NB4 (cell line): ENCODE measurements at regions not wholly inside any gene's neighbourhood (a gene's known extent, or its start where the extent isn't known, plus 50 kb on each side); places are given as distances from the start of the nearest gene placed in this dataset.

Experiments used
- DNase-seq: peaks from one replicate; pipeline ENCODE4 v3.0.0; 2010; ENCODE audit warnings: low read depth
- H3K4me3 ChIP-seq: one replicate; pipeline ENCODE4 v1.5.1; 2011; ENCODE audit warnings: mild to moderate bottlenecking, low read depth, low read length, moderate library complexity
- MYC ChIP-seq: IDR thresholded peaks from 2 replicates; pipeline ENCODE4 v1.6.1; 2011; ENCODE audit warnings: low read depth, low read length
- POLR2A ChIP-seq: IDR thresholded peaks from 2 replicates; pipeline ENCODE4 v1.6.1; 2011; ENCODE audit warnings: mild to moderate bottlenecking; ENCODE audit not compliant: insufficient read length; ENCODE audit errors: extremely low read depth
- TF ChIP-seq, protein P1 (sequence below): IDR thresholded peaks from 2 replicates; pipeline ENCODE4 v1.6.1; 2011; ENCODE audit warnings: low read depth, low read length
- TF ChIP-seq, protein P2 (sequence below): IDR thresholded peaks from one replicate; pipeline ENCODE4 v1.5.1; 2012; ENCODE audit warnings: low read depth, low read length

DNA sequence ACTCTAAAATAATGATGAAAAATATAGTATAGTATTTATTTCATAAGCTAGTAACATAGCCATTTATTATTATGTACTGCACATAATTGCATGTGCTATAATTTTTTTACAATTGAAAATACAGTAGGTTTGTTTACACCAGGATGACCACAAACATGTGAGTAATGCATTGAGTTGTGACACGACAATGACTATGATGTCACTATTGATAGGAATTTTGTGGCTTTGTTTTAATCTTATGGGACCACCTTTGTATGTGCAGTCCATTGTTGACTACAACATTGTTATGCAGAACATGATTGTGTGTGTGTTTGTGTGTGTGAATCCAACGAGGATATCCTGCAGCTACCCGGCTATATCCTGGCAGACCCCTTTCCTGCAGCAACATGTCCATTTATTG, 372.2 kb upstream of the MCTP2 start:
- no peak for TF ChIP-seq POLR2A
- TF ChIP-seq MYC = no peak
- TF ChIP-seq, protein P1, sequence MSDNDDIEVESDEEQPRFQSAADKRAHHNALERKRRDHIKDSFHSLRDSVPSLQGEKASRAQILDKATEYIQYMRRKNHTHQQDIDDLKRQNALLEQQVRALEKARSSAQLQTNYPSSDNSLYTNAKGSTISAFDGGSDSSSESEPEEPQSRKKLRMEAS = no peak
- TF ChIP-seq, protein P2, sequence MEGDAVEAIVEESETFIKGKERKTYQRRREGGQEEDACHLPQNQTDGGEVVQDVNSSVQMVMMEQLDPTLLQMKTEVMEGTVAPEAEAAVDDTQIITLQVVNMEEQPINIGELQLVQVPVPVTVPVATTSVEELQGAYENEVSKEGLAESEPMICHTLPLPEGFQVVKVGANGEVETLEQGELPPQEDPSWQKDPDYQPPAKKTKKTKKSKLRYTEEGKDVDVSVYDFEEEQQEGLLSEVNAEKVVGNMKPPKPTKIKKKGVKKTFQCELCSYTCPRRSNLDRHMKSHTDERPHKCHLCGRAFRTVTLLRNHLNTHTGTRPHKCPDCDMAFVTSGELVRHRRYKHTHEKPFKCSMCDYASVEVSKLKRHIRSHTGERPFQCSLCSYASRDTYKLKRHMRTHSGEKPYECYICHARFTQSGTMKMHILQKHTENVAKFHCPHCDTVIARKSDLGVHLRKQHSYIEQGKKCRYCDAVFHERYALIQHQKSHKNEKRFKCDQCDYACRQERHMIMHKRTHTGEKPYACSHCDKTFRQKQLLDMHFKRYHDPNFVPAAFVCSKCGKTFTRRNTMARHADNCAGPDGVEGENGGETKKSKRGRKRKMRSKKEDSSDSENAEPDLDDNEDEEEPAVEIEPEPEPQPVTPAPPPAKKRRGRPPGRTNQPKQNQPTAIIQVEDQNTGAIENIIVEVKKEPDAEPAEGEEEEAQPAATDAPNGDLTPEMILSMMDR = no peak
- H3K4me3 ChIP-seq = no peak overlapping the region
- no peak for DNase-seq

DNA sequence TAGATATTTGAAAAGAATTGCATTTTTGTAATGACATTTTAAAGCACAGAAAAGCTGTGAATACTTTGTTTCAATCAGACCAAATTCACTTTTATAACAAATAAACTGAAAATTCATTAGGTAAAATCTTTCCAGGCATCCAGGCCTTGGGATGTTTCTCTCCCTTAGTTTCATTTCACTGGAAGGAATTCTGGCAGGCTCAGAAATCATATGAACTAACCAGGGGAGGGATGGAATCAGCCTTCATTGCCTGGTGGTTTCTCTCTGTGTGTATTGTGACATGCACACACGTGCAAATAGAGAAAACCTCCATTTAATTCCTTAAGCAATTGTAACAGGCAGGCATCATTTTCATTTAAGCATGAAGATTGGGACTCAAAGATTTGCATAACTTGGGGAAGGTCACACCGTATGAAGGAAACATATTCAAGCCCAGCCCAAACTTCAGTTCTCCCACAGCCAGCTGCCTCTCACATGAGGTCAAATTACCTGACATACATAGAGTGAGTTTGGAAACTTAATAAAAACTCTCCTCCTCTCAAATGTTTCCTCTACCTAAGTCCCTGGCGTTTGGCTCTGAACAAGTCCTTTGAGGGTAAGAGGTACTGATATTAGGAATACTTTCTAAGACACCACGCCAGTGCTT, 376.1 kb upstream of the MCTP2 start:
- TF ChIP-seq POLR2A (no peak), MYC (no peak)
- TF ChIP-seq, protein P1 = no peak
- TF ChIP-seq, protein P2 = no peak
- no peak overlapping the region for H3K4me3 ChIP-seq
- no peak for DNase-seq

DNA sequence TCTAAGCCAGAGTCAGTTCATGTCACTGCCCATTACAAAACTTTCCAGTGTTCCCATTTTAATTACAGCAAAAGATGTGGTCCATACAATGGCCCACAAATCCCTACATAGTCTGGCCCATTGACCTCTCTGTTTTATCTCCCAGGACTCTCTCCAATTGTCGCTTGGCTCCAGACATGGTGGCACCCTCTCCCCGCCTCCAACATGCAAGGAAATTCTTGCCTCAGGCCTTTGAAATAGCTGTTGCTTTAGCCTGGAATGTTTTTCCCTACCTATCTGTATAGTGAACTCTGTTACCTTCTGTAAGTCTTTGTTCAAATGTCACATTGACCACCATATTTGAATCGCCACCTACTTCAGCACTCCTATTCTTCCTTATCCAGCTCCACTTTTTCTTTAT, 377.3 kb upstream of the MCTP2 start:
- TF ChIP-seq, protein P1 = no peak
- TF ChIP-seq POLR2A = no peak
- TF ChIP-seq MYC = no peak
- TF ChIP-seq, protein P2 = no peak
- no peak overlapping the region for H3K4me3 ChIP-seq
- no peak for DNase-seq

DNA sequence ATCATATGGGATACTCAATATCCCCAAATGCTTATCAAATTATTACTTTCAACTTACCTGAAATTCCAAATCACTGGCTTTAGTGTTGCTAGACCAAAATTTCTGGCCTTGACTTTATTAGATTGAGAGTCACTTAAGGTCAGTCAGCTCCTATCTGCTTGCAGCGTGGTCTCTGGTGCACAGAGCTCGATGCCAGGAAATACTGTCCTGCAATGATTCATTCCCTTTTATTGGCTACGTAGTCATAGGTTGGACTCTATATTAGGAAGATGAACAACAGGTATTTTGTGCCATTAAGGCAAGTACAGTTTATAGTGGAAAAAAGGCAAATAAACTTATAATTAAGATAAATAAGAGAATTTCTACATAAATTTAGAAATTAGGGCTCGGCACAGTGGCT, 378.6 kb upstream of the MCTP2 start:
- TF ChIP-seq MYC (no peak), POLR2A (no peak)
- TF ChIP-seq, protein P1 = no peak
- TF ChIP-seq, protein P2 = no peak
- DNase-seq = no peak
- H3K4me3 ChIP-seq = no peak overlapping the region

DNA sequence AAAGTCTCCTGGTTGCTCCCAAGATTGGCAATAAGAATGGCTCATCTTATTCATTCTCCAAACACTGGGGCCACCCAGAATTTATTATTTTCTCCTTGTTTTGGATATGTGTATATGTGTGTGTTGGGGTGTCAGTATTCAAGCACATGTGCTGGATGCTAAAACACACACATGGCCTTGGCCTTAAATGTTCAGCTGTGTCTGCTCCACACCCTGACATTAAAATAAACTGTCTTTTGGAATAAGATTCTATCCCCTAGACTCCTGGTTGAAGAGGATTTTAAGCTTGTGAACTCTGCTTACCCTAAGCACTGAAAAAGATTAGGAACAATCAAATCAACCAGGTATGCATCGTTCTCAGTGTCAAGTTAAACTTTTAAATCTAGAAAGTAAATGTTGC, 382.9 kb upstream of the MCTP2 start:
- TF ChIP-seq MYC (no peak), POLR2A (no peak)
- TF ChIP-seq, protein P1 = no peak
- TF ChIP-seq, protein P2 = no peak
- no peak overlapping the region for H3K4me3 ChIP-seq
- no peak for DNase-seq
